Astrocyte (in vitro differentiated cells and primary cell): ENCODE measurements at regions not wholly inside any gene's neighbourhood (a gene's known extent, or its start where the extent isn't known, plus 50 kb on each side); places are given as distances from the start of the nearest gene placed in this dataset.

Experiments
- EZH2 ChIP-seq: IDR thresholded peaks from 2 replicates; pipeline ENCODE4 v1.6.1; 2012; ENCODE audit warnings: mild to moderate bottlenecking, low read length, inconsistent platforms; ENCODE audit not compliant: insufficient read depth
- TF ChIP-seq, protein P1 (sequence below): IDR thresholded peaks from 2 replicates; pipeline ENCODE4 v1.5.1; 2011; ENCODE audit warnings: low read depth, mild to moderate bottlenecking, inconsistent platforms, low read length, moderate library complexity; ENCODE audit not compliant: insufficient read depth

DNA sequence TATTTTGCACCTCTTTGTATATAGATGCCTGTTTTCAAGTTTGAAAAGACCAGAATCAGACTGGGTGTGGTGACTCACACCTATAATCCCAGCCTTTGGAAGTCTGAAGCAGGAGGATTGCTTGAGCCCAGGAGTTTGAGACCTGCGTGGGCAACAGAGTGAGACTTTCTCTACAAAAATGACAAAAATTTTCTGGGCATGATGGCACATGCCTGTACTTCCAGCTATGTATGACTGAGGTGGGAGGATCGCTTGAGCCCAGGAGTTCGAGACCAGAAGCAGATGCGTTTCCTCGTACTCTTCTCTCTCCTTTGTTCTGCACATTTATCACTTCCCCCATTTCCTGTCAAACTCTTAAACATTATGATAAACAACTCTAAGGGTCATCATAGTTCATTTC lies 310.0 kb upstream of the SNX7 start:
- TF ChIP-seq, protein P1, sequence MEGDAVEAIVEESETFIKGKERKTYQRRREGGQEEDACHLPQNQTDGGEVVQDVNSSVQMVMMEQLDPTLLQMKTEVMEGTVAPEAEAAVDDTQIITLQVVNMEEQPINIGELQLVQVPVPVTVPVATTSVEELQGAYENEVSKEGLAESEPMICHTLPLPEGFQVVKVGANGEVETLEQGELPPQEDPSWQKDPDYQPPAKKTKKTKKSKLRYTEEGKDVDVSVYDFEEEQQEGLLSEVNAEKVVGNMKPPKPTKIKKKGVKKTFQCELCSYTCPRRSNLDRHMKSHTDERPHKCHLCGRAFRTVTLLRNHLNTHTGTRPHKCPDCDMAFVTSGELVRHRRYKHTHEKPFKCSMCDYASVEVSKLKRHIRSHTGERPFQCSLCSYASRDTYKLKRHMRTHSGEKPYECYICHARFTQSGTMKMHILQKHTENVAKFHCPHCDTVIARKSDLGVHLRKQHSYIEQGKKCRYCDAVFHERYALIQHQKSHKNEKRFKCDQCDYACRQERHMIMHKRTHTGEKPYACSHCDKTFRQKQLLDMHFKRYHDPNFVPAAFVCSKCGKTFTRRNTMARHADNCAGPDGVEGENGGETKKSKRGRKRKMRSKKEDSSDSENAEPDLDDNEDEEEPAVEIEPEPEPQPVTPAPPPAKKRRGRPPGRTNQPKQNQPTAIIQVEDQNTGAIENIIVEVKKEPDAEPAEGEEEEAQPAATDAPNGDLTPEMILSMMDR = no peak
- no peak for TF ChIP-seq EZH2
